HG03064 (cell line): ENCODE measurements at regions not wholly inside any gene's neighbourhood (a gene's known extent, or its start where the extent isn't known, plus 50 kb on each side); places are given as distances from the start of the nearest gene placed in this dataset.

Experiments
- ATAC-seq: cut with Tn5 transposase; IDR thresholded peaks from one replicate; pipeline ENCODE4 v1.9.1; 2021; ENCODE audit warnings: low read depth; ENCODE audit not compliant: unreplicated experiment

- no peak for ATAC-seq
Measured at GRCh38 chr4:143054971-143055370, 129.7 kb upstream of the USP38 start.

GRCh38 chr4:143055997-143056396, 128.7 kb upstream of the USP38 start:
- no peak for ATAC-seq

- ATAC-seq: no peak
Measured at GRCh38 chr4:143071351-143071750, 113.4 kb upstream of the USP38 start.

DNA sequence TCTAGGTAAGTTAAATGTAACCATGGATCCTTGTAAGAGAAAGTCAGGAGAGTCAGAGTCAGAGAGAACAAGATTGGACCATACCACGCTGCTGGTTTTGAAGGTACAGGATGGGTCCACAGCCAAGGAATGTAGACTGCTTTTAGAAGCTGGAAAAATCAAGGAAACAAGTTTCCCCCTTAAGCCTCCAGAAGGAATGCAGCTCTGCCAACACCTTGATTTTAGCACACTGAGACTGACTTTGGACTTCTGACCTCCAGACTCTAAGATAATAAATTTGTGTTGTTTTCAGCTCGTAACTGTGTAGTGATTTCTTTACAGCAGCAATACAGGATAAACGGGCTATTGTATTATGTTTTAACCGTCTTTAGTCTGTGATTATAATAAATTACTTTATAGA, 108.0 kb upstream of the USP38 start:
- no peak for ATAC-seq

DNA sequence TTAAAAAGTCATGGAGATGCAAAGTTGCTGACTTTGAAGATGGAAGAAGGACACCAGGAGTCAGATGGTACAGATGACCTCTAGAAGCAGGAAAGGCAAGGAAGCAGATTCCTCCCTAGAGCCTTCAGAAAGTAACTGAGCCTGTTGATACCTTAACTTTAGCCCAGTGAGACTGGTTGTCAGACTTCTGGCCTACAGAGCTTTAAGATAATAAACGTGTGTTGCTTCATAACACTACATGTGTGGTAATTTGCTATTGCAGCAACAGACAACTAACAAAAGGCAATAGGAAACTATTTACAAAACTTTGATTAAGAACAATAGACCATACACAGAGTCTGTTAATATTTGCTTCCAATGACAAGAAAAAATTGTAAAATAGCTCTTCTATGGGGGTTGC, 102.0 kb upstream of the USP38 start:
- ATAC-seq: no peak

- no peak for ATAC-seq
Measured at GRCh38 chr4:143083756-143084472, 100.8 kb upstream of the USP38 start.

GRCh38 chr4:143084566-143084965, 100.2 kb upstream of the USP38 start:
- no peak for ATAC-seq

DNA sequence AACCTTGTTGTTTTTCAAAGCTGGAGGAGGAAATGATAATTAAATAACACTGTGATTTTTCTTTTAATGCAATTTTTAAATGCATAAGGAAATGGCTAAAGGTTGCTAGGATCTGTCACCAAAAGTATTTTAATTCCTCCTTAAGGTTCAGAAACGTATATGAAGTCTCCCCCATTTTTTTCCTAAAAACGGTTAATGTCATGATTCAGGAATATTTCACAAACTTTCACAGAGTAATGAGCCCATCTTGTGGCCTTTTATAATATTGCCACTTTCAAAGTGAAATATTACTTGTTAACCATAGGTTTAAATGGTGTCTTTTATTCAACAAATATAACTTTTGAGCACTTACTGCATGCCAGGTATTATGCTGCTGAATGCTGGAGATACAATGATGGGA, 99.5 kb upstream of the USP38 start:
- ATAC-seq: no peak

GRCh38 chr4:143085659-143086058, 99.1 kb upstream of the USP38 start:
- ATAC-seq: no peak

- no peak for ATAC-seq
Measured at GRCh38 chr4:143089291-143089690, 95.4 kb upstream of the USP38 start.

GRCh38 chr4:143089847-143090246, 94.9 kb upstream of the USP38 start:
- ATAC-seq: no peak

GRCh38 chr4:143091862-143092261, 92.9 kb upstream of the USP38 start:
- ATAC-seq: no peak

DNA sequence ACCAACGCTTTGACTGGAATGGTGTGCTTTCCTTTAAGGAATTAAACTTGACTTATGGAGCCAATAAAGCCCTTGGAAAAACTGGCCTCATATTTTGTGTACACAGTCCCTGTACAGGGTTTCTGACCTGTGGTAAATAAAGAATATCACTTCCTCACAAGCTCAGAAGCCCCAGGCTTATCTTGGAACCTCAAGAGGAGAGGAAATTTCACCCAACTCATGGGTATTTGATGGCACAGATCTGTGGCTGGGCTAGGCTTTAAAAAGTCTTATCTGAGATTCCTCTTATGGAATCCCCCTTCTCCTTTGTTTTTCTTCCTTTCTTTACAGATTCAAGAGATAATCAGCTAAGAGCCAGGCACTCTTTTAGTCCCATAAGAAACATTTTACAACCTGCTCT, 89.3 kb upstream of the USP38 start:
- no peak for ATAC-seq

DNA sequence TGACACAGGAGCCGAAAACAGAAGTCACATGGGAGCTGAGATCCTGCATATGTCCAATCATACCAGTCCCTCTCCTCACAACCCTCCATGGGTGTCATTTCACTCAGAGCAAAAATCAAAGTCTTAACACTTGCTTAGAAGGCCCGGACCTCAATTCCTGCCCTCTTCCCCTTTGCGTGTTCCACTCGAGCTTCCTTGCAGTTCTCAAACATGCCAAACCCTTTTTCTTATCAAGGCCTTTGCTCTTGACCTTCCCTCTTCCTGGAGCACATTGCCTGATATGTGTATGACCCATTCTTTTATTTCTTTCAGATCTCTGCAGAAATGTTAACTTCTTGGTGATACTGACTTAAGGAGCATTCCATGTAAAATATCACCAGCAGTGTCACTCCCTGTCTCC, 87.0 kb upstream of the USP38 start:
- no peak for ATAC-seq

DNA sequence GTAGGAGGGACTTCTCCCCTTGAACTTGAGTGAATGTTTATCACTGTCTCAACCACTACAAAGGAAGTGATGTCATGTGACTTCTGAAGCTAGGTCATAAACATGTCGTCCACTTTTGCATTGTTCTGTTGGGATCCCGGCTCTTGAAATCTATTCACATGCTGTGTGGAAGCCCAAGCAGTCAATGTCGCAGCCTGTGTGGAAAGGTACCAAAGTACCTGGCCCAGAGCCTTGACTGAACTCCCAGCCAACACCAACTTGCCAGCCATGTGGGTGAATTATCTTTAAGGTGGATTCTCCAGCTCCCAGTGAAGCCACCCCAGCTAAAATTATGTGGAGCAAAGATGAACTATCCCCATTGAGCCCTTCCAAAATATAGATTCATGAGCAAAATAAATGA, 85.0 kb upstream of the USP38 start:
- ATAC-seq: no peak

DNA sequence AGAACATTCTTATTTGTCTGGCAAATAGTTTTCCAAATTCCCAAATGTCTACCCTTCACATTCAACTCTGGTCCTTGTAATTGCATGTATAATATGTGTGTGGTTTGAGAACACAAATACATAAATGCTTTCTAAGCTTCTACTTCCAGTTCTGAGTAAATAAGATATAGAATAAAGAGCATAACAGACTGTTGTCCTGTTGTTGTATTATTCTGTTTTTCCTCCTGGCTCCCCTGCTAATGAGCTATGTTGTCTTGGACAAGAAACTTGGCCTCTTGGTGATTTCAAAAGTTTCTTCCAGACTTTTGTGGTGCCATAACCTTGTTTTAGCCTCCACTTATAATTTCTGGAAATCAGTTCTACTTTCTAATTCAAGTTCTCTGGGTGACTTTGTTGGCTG, 75.3 kb upstream of the USP38 start:
- no peak for ATAC-seq

- no peak for ATAC-seq
Measured at GRCh38 chr4:143118663-143119062, 66.1 kb upstream of the USP38 start.

GRCh38 chr4:143127621-143128020, 57.1 kb upstream of the USP38 start:
- no peak for ATAC-seq

GRCh38 chr4:143133977-143134376, 50.7 kb upstream of the USP38 start:
- ATAC-seq: no peak
